Kidney epithelial cell (primary cell): ENCODE measurements at regions not wholly inside any gene's neighbourhood (a gene's known extent, or its start where the extent isn't known, plus 50 kb on each side); places are given as distances from the start of the nearest gene placed in this dataset.

ENCODE experiments used
- DNase-seq: peaks from one replicate; pipeline ENCODE4 v3.0.0-alpha.2; 2010; ENCODE audit warnings: low read depth
- H3K27me3 ChIP-seq: 2 replicates; pipeline ENCODE4 v1.6.0; 2011; ENCODE audit warnings: low read length; ENCODE audit not compliant: control insufficient read depth, insufficient read depth
- H3K36me3 ChIP-seq: 2 replicates; pipeline ENCODE4 v1.5.1; 2011; ENCODE audit warnings: low read length; ENCODE audit not compliant: control insufficient read depth, insufficient read depth
- H3K4me3 ChIP-seq: 2 replicates; pipeline ENCODE4 v1.5.1; 2011; ENCODE audit warnings: low read depth, mild to moderate bottlenecking, control low read depth, low read length
- TF ChIP-seq, protein P1 (sequence below): IDR thresholded peaks from 2 replicates; pipeline ENCODE4 v1.5.1; 2011; ENCODE audit warnings: mild to moderate bottlenecking, moderate library complexity, low read length, control low read depth, inconsistent platforms; ENCODE audit not compliant: insufficient read depth, poor library complexity, severe bottlenecking

DNA sequence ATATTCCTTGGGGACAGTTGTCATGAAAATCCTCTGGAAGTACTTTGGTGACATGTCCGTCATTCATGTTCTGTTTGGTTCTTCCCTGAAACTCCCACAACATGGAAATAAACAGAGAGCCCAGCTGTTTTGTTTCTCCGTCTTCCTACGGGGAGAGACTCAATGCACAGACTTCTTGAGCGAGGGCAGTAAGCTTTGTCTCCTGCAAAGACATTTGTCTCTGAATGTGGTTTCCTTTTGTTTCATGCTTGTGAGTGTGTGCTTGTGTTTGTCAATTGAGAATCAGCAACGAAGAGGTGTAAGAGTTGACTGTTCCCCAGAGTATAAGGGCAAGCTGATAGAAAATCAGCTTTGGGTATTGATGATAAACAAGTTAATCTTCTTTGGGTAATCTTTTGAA lies 643.0 kb upstream of the RBFOX1 start:
- TF ChIP-seq, protein P1, sequence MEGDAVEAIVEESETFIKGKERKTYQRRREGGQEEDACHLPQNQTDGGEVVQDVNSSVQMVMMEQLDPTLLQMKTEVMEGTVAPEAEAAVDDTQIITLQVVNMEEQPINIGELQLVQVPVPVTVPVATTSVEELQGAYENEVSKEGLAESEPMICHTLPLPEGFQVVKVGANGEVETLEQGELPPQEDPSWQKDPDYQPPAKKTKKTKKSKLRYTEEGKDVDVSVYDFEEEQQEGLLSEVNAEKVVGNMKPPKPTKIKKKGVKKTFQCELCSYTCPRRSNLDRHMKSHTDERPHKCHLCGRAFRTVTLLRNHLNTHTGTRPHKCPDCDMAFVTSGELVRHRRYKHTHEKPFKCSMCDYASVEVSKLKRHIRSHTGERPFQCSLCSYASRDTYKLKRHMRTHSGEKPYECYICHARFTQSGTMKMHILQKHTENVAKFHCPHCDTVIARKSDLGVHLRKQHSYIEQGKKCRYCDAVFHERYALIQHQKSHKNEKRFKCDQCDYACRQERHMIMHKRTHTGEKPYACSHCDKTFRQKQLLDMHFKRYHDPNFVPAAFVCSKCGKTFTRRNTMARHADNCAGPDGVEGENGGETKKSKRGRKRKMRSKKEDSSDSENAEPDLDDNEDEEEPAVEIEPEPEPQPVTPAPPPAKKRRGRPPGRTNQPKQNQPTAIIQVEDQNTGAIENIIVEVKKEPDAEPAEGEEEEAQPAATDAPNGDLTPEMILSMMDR: no peak
- H3K27me3 ChIP-seq: no peaks in the 10 kb centered on the region
- H3K36me3 ChIP-seq: no peaks in the 10 kb centered on the region
- no peak overlapping the region for H3K4me3 ChIP-seq
- DNase-seq: no peak

DNA sequence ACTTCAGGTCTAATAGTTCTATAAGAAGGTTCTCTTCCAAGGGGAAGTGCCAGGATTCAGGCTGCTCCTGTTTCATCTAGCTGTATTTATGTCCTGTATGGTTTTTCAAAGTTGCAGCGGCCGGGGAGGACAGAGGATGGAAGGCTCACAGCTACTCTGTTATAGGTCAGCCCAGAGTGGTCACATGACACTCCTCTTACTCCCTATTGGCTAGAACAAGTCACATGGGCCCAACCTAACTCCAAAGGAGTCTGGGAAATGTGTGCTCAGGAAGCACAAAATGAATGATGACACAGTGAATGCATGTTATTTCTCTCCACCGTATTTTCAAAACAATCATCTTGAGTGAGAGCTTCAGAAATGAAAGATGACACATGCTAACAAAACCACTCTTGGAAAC lies 645.1 kb upstream of the RBFOX1 start:
- TF ChIP-seq, protein P1: no peak
- H3K4me3 ChIP-seq: no peak overlapping the region

DNA sequence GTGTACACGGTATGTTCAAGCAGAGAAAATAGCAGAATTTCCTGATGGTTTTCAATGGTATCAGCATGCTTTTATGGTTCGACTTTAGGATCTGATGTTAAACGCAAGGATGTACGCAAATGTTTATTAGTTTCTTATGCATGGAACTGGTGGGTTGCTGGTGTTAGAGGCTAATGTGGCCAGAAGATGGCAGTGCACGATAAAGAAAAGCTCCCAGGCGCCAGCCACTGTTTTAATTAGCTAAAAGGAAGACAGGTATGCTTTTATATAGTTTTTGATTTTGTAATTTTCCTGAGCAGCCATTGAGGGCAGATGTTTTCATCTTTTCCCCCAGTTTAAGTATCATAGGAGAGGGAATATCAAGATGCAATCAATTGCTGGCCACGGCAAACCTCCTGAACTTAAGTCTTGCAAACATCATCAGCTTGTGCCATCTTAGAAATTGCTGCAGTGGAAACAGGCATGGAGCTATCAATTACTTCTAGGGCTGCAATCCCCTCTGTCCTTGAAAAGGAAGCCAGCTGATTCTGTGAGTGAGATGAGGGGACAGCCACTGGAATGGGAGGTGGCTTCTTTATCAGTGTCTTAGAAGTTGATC lies 648.5 kb upstream of the RBFOX1 start:
- TF ChIP-seq, protein P1: peak; percentile 58
- H3K4me3 ChIP-seq: no peak overlapping the region
- no peaks in the 10 kb centered on the region for H3K36me3 ChIP-seq
- DNase-seq: peak; percentile 2
- no peaks in the 10 kb centered on the region for H3K27me3 ChIP-seq

More for the DNA sequence above, 645.1 kb upstream of the RBFOX1 start:
- Histone ChIP-seq H3K36me3 (no peaks in the 10 kb centered on the region), H3K27me3 (no peaks in the 10 kb centered on the region)
- DNase-seq: no peak

DNA sequence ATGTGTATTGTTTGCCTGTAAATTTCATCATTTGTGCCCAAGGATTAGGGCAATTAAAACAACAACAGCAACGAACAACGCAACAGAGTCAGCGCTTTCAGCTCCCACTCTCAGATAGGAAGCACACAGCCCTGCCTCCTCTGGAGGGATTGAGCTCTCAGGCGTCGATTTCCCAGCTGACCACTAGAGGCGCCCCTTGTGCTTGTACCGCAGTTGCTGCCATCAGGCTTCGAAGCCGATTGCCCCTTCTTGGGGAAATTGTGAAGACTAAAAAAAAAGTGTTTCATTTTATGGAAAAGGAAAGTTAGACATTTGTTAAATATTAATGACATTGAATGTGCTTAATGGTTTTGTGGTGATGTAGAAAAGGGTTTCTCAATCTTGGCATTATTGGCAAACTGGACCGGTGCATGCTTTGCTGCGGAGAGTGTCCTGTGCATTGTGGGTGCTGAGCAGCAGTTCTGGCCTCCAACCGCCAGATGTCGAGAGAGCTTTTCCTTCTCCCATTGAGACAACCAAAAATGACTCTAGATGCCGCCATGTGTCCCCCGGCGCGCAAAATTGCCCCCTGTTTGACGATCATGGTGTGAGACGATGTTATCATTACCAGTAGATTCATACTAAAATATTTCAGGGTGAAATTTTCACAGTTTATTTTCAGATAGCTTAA lies 650.4 kb upstream of the RBFOX1 start:
- no peak for DNase-seq
- TF ChIP-seq, protein P1: peak; percentile 75
- Histone ChIP-seq H3K36me3 (no peaks in the 10 kb centered on the region), H3K27me3 (no peaks in the 10 kb centered on the region), H3K4me3 (no peak overlapping the region)

DNA sequence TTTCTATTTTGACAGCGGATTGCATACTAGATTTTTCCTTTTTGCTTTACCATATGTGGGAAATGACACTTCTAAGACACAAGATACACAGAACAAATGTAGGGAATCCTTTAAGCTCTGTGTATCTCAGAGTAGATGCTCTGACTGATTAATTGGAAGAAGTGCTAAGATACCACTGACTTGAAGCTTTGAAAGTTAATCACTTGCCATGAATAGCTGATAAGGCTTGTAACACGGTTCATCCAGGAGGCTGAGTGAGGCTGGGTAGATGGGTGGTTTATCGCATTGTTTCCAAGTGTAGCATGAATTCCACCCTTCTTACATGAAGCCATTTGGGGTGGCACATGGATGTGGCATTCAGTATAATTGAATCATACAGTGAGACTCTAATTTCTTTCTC lies 654.1 kb upstream of the RBFOX1 start:
- H3K27me3 ChIP-seq: no peaks in the 10 kb centered on the region
- TF ChIP-seq, protein P1: no peak
- DNase-seq: no peak
- no peak overlapping the region for H3K4me3 ChIP-seq
- no peaks in the 10 kb centered on the region for H3K36me3 ChIP-seq

DNA sequence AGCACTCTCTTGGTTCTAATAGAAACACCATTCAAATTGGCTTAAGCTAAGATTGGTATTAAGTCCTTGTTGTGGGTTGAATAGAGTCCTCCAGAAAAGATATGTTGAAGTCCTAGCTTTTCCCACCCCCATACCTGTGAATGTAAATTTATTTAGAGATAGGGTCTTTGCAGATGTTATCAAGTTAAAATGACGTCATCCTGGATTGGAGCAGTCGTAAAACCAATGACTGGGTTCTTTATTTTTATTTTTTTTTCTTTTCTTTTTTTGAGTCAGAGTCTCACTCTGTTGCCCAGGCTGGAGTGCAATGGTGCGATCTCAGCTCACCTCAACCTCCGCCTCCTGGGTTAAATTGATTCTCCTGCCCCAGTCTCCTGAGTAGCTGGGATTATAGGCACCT lies 658.6 kb upstream of the RBFOX1 start:
- H3K4me3 ChIP-seq: no peak overlapping the region
- DNase-seq: no peak
- H3K27me3 ChIP-seq: no peaks in the 10 kb centered on the region
- TF ChIP-seq, protein P1: no peak
- no peaks in the 10 kb centered on the region for H3K36me3 ChIP-seq
